Stimulated activated CD8-positive, alpha-beta memory T cell treated with anti-CD3 and anti-CD28 coated beads, Interleukin-2, amount 100 ng/mL, for 1 hour (primary cell): ENCODE measurements at regions not wholly inside any gene's neighbourhood (a gene's known extent, or its start where the extent isn't known, plus 50 kb on each side); places are given as distances from the start of the nearest gene placed in this dataset.

Experiments
- DNase-seq, 2 donors: peaks; one replicate each; pipeline ENCODE4 v3.0.0-alpha.2; 2020; ENCODE audit warnings: low read depth in 2 of 2

- DNase-seq = no peak
Observed at GRCh38 chr2:60158262-60158661, 395.2 kb downstream of the BCL11A start.

- no peak for DNase-seq
Observed at GRCh38 chr2:60157283-60157682, 396.2 kb downstream of the BCL11A start.

GRCh38 chr2:60154142-60154541 lies 399.3 kb downstream of the BCL11A start:
- DNase-seq = no peak

GRCh38 chr2:60152226-60152833 lies 401.1 kb downstream of the BCL11A start:
- DNase-seq = no peak

DNA sequence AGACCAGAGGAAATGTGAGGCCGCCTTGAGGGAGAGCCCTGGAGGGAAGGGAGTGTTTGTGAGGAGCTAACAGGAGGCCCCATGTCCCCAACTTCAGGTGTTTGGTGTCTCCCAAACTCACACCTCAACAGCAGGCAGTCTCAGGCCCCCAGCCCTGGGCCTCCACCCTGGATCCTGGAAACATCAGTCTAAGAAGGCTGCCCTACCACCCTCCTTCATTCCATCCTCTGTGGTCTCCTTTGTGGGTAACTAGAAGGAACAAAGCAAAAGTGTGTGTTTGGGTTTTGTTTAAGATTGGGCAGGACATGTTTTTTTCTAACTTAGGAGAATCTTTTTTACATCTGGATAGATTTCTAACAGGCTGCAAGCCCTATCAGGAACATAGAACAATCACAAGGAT lies 404.3 kb downstream of the BCL11A start:
- DNase-seq = no peak

GRCh38 chr2:60148716-60149115 lies 404.7 kb downstream of the BCL11A start:
- DNase-seq = no peak

DNA sequence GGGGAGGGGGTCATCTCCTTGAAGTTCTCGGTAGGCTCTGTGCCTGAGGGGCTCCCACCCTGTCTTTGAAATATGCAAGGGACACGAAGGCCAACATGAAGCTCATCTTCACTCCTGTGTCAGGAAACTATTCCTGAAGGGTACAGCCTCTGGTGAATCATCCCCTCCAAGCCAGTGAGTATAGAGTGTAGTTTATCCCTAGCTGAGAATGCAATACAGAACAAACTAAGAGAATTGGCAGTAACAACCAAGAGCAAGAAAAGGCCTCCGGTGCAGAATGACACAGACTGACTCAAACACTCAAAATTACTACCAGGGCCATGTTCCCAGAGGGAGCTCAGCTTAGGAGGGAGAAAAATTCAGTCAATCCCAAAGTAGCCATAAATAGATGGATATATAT lies 413.3 kb downstream of the BCL11A start:
- DNase-seq = no peak

- DNase-seq = no peak
Observed at GRCh38 chr2:60136913-60137312, 416.5 kb downstream of the BCL11A start.

- no peak for DNase-seq
Observed at GRCh38 chr2:60127191-60127590, 426.3 kb downstream of the BCL11A start.

DNA sequence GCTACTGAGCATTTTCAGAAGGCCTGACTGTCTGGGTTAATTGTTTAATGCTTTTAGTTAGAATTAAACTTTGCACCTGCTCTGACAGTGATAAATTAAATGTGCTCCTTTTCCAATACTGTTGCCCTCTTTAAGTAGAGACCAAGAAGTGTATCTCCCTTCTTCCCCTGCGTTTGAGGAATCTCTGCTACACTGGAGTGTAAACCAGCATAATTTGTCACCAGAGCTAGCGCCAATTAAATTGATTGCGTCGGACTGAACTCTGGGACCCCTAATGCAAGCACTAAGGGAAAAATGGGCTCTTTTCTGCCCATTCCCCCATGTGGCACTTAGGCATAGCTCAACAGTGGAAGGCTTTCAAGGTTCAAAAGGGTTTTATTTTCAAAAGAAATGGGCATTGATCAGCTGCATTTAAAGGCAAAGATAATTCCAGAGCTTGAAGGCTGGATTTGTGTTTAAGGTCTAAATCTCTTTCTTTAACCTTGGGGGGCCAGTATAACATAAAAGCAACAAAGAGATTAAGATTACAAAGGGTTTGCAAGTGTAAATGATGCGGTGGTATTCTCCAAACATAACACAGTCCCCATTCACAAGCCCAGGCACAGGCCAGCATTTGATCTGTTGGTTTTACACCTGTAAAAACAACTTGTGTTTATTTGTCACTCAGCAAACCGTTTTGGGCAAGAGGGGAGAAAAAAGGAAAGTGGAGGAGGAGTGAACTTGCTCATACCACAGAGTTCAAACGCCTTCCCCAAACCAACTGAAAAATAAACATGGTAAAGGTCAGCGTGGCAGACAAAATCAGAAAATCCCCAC lies 427.6 kb downstream of the BCL11A start:
- no peak for DNase-seq

DNA sequence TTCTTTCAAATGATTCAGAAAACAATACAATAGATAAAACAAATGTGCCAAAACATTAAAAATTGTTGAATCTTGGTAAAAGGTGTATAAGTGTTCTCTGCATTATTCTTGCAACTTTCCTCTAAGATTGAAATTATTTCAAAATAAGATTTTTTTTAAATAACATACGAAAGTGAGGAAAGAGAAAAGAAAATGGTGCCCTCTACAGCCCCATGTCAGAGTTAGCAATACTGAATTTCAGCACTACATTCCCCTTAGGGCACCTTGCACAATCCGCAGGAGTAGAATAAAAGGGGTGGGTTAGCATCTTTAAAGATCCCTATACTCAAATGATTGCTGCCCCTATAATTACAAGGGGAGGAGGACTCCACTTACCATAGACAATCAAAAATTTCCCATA lies 433.7 kb downstream of the BCL11A start:
- no peak for DNase-seq

GRCh38 chr2:60118917-60119316 lies 434.5 kb downstream of the BCL11A start:
- DNase-seq = no peak

DNA sequence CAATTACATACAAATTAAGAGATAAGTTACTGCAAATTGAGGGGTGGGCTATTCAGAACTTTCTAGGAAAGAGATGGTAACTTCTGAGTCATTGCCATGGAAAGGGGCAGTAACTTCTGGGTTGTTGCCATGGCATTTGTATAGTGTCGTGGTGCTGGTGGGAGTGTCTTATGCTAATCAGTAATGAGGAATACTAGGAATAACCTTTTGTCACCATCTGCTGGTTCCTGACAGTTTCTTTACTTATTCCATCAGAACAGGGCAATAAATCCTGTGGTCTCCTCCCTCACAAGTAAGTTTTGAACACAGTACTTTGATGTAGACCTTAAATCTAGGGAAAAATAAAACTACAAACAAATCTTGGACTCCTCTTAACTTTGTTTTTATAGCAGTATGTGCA lies 435.4 kb downstream of the BCL11A start:
- DNase-seq = no peak

DNA sequence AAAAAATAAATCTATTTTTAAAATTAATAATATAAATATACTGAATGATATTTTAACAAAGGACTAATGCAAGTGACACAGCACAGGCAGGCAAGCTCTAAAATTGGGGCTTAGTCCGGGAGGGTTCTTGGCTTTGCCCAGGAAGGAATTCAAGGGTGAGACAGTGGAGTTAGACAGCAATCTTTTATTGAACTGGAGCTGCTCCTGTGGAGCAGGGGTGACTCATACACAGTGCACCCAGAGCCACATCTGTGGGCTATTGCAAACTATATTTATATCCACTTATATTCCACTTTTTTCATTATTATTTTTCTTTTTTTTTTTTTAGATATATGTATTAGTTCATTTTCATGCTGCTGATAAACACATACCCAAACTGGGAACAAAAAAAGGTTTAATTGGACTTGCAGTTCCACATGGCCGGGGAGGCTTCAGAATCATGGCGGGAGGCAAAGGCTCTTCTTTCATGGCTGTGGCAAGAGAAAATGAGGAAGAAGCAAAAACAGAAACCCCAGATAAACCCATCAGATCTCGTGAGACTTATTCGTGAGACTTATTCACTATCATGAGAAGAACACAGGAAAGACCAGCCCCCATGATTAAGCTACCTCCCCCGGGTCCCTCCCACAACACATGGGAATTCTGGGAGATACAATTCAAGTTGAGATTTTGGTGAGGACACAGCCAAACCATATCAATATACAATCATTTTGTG lies 437.1 kb downstream of the BCL11A start:
- no peak for DNase-seq

GRCh38 chr2:60109744-60110143 lies 443.7 kb downstream of the BCL11A start:
- DNase-seq = no peak

DNA sequence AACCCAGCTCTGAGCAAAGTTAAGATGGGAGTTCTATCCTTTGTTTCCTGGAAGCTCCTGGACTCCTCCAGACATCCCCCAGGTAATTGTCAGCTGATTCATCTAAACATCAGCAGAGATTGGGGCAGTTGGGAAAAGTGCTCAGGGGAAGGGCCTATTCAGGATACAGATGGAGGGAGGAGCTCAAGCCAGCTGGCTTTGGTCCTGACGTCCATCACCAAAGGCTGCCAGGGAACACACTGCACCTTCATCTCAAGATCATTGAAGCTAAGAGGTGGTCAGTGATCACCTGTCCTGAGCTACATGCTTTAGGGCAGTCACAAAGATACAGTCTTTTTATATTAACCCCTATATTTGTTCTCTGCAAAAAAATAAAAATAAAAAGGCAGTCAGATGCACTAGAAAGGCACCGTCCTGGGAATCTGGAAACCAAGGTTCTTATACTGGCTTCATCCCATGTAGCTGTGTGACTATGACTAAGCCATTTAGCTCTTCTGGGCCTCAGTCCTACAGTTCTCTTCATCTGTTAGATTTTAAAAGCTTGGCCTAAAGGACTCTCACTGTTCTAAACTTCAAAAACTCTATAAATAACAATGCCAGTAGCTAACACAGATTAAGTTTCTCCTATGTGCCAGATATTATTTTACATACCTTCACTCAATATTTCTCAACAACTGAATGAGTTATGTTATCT lies 446.5 kb downstream of the BCL11A start:
- no peak for DNase-seq

GRCh38 chr2:60105906-60106305 lies 447.5 kb downstream of the BCL11A start:
- DNase-seq = no peak

DNA sequence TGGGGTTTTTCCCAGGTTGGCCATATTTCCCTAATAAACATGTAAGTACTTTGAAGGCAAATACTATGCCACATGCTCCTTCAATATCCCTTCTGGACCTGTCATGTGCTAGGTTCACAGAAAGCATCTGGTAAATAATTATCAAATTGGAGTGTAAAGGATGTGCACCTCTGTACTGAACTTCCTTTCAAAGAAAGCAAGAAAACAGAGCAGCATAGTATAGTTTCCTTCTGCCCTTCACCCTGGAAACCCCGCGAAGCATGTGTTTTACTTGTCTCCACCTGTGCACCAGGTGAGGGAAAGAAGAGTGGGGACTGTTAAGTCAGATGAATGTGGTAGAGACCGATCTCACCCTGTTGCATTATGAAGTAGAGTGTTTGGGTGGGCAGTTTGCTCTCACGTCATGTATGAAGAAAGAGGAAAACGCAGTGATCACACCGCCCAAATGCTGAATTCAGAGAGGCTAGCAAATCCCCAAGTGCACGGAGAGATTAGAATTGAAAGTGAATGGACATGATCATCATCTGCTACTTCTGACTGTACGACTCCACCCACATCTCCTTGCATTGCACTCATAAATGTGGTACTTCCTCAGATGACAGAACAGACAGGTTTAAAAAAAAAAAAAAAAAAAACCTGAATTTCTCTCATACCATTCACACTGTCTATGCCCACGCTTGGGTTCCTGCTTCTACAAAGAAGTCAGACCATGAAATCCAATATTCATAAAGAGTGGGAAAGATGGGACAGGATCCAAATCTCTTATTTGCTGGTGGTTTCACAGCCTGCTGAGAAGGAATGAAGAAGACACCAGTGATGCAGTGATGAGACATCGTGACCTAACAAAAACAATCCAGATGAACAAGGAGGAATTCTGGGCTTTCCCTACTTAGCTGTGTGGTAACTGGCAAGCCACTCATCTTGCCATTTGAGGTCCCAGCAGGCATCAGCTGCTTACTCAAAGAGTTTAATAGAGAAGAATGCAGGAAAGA lies 448.6 kb downstream of the BCL11A start:
- no peak for DNase-seq

- DNase-seq = no peak
Observed at GRCh38 chr2:60100034-60100433, 453.4 kb downstream of the BCL11A start.

- DNase-seq = no peak
Observed at GRCh38 chr2:60098996-60099395, 454.5 kb downstream of the BCL11A start.

- no peak for DNase-seq
Observed at GRCh38 chr2:60097298-60097697, 456.2 kb downstream of the BCL11A start.
